ENCODE measurements at regions not wholly inside any gene's neighbourhood (a gene's known extent, or its start where the extent isn't known, plus 50 kb on each side); places are given as distances from the start of the nearest gene placed in this dataset.

- TF ChIP-seq, protein P1, sequence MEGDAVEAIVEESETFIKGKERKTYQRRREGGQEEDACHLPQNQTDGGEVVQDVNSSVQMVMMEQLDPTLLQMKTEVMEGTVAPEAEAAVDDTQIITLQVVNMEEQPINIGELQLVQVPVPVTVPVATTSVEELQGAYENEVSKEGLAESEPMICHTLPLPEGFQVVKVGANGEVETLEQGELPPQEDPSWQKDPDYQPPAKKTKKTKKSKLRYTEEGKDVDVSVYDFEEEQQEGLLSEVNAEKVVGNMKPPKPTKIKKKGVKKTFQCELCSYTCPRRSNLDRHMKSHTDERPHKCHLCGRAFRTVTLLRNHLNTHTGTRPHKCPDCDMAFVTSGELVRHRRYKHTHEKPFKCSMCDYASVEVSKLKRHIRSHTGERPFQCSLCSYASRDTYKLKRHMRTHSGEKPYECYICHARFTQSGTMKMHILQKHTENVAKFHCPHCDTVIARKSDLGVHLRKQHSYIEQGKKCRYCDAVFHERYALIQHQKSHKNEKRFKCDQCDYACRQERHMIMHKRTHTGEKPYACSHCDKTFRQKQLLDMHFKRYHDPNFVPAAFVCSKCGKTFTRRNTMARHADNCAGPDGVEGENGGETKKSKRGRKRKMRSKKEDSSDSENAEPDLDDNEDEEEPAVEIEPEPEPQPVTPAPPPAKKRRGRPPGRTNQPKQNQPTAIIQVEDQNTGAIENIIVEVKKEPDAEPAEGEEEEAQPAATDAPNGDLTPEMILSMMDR (IDR thresholded peaks at IDR 0.05; ENCODE audit: insufficient read depth, low read length): no peak
- TF ChIP-seq GABPA (IDR thresholded peaks at IDR 0.05; ENCODE audit: low read depth) (no peak), POLR2AphosphoS5 (IDR thresholded peaks at IDR 0.05; ENCODE audit: low read depth) (no peak)
These were observed 243.4 kb downstream of the ZNF516 start for GRCh38 chr18:76251691-76252090.

All from HL-60 (cell line).